Hepatocyte (in vitro differentiated cells): ENCODE measurements at regions not wholly inside any gene's neighbourhood (a gene's known extent, or its start where the extent isn't known, plus 50 kb on each side); places are given as distances from the start of the nearest gene placed in this dataset.
"Not testable (repeated sequence)": the region's sequence is repeated elsewhere in the genome, so short reads cannot be mapped to it uniquely, and the experiment has no call there.

ENCODE experiments used
- CTCF ChIP-seq: fragments of 200-600 bp; sonication (generic); IDR thresholded peaks from 2 replicates; pipeline ENCODE4 v1.5.1; 2016; ENCODE audit warnings: antibody characterized with exemption, mild to moderate bottlenecking; ENCODE audit not compliant: poor library complexity
- EZH2 ChIP-seq: fragments of 200-600 bp; sonication (generic); IDR thresholded peaks from 2 replicates; pipeline ENCODE4 v1.6.1; 2016; ENCODE audit warnings: antibody characterized with exemption, mild to moderate bottlenecking, borderline replicate concordance
- EZH2phosphoT487 ChIP-seq: fragments of 200-600 bp; sonication (generic); IDR thresholded peaks from one replicate; pipeline ENCODE4 v1.6.1; 2018; ENCODE audit warnings: antibody characterized with exemption, mild to moderate bottlenecking, low read depth, moderate library complexity; ENCODE audit not compliant: unreplicated experiment, severe bottlenecking

GRCh38 chr4:19154267-19154666 is 1097.4 kb upstream of the SLIT2 start:
- not testable (repeated sequence) for TF ChIP-seq CTCF, EZH2phosphoT487, EZH2
